ENCODE measurements at regions not wholly inside any gene's neighbourhood (a gene's known extent, or its start where the extent isn't known, plus 50 kb on each side); places are given as distances from the start of the nearest gene placed in this dataset.

- no peak for DNase-seq (ENCODE audit: low read depth)
These were observed 457.1 kb upstream of the TENM4 start for GRCh38 chr11:79897896-79898295.

DNA sequence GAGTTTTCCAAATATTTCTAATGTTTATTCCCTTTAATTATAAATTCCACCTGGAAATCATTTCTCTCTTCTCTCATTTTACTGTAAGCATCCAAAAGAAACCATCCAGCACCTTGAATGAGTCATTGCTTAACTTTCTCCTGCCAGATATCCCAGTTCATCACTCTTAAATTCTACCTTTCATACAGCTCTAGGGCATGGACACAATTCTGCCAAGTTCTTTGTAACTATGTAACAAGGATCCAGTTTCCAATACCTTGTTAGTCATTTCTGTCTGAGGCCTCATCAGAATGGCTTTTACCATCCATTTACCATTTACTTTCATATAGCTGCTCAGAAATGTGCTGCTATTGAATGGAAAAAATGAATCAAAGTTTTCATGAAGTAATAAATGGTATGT is 455.4 kb upstream of the TENM4 start:
- DNase-seq (ENCODE audit: low read depth): no peak

DNA sequence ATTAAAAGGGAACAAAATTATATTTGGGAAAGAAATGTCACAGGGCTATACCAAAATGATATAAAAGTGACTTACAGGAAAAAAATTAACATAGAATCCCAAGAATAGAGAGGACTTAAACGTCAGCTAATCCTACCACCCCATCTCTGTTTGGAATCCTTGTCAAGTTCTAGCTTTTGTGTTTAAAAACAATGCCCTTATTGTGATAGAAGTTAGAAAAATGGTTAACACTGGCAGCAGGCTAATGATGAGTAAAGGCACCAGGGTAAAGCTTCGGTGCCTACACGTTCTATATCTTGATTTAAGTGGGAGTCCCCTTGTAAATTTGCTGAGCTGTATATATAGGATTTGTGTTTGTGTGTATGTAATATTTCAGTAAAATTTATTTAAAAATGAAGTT is 453.3 kb upstream of the TENM4 start:
- DNase-seq (ENCODE audit: low read depth): no peak

DNA sequence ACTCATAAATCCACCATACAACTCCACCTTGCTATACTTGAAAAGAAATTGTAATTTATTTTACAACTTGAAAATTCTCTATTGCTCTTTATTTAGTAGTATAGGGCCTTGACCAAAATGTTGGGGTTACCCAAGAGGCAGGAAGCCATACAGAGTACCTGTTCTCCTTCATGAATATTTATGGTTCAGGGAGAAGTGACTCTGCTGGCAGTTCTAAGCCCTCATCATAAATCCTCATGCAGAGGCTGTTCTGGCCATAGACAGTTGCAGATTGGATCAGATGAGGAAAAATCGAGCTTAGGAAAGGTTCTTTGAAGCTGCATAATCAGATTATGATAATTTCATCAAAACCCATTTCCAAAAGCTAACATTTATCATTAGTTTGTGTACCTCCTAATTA is 449.4 kb upstream of the TENM4 start:
- no peak for DNase-seq (ENCODE audit: low read depth)

DNA sequence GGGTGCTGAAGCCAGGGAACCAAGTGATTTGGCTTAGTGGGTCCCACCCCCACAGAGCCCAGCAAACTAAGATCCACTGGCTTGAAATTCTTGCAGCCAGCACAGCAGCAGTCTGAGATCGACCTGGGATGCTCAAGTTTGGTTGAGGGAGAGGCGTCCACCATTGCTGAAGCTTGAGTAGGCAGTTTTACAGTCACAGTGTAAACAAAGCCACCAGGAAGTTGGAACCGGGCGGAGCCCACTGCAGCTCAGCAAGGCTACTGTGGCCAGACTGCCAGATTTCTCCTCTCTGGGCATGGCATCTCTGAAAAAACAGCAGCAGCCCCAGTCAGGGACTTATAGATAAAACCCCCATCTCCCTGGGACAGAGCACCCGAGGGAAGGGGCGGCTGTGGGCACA is 424.1 kb upstream of the TENM4 start:
- DNase-seq (ENCODE audit: low read depth): no peak

DNA sequence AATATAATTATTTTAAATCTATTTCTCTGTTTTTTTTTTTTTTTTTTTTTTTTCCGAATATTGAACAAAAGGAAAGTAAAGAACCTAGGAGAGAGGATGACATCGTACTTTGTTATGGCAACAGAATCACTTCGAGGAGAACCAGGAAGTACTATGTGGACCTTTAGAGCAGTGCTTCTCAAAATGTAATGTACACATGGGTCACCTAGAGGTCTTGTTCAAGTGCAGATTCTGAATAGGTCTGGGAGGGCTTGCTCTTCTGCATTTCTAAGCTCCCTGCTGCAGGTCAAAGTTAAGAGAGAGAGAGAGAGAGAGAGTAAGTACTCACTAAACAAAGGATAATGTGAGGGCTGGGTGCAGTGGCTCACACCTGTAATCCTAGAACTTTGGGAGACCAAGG is 419.5 kb upstream of the TENM4 start:
- DNase-seq (ENCODE audit: low read depth): no peak

GRCh38 chr11:79857377-79858214 is 416.8 kb upstream of the TENM4 start:
- DNase-seq (ENCODE audit: low read depth): no peak

- no peak for DNase-seq (ENCODE audit: low read depth)
These were observed 411.3 kb upstream of the TENM4 start for GRCh38 chr11:79852176-79852575.

GRCh38 chr11:79845002-79845709 is 404.3 kb upstream of the TENM4 start:
- no peak for DNase-seq (ENCODE audit: low read depth)

GRCh38 chr11:79834015-79834414 is 393.2 kb upstream of the TENM4 start:
- DNase-seq (ENCODE audit: low read depth): no peak

- no peak for DNase-seq (ENCODE audit: low read depth)
These were observed 389.6 kb upstream of the TENM4 start for GRCh38 chr11:79830446-79830845.

- no peak for DNase-seq (ENCODE audit: low read depth)
These were observed 389.1 kb upstream of the TENM4 start for GRCh38 chr11:79829891-79830290.

DNA sequence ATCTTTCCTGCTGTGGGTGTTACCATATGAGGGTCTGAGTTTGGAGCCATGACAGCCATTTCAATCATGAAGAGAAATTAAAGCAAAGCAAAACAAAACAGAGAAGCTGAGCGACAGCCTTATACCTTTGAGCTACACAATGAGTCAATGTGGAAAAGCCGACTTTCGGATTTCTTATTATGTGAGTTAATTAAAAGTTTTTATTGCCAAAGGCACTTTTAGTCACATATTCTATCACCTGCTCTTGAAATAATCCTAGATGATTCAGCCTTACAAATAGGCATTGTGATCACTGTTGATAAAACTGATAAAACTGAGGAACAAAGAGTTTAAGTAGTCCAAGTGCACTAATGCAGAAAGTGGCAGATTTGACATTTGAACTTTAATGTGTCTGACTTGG is 381.9 kb upstream of the TENM4 start:
- DNase-seq (ENCODE audit: low read depth): no peak

DNA sequence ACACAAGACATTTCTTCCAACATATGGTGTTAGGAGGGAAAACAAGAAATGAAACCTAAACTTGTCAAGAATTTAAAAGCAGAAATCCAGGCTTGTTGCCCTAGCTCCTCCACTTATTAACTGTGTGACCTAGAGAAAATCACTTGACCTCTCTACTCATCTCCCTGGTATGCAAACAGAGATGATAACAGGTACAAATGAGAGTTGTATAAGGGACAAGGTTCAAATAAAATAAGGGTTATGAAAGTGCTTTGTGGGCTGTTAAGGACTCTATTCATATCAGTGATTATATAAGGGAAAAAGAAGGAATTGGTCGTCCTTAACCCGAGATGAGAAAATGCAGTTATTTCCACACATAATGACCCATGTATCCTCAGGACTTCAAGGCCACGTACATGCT is 372.7 kb upstream of the TENM4 start:
- no peak for DNase-seq (ENCODE audit: low read depth)

GRCh38 chr11:79809487-79809886 is 368.7 kb upstream of the TENM4 start:
- no peak for DNase-seq (ENCODE audit: low read depth)

- no peak for DNase-seq (ENCODE audit: low read depth)
These were observed 366.7 kb upstream of the TENM4 start for GRCh38 chr11:79807506-79807905.

DNA sequence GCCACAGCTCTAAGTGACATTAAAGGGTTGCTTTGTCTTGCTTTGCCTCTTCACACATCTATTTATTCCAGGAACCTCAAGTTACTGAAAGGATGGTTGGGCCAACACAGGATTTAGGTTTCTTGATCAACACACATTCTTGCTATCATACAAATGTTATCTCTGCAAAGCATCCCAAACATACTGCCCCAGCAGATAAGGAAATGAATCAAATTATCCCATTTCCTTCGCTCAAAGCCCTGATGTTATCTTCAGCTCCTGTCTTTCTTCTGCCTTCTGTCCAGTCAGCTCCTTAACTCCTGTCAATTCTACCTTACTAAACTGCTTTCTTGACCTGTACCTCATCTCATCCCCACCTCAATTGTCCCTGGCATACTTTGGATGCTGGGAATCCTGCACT is 355.9 kb upstream of the TENM4 start:
- no peak for DNase-seq (ENCODE audit: low read depth)

GRCh38 chr11:79794484-79795393 is 353.9 kb upstream of the TENM4 start:
- no peak for DNase-seq (ENCODE audit: low read depth)

DNA sequence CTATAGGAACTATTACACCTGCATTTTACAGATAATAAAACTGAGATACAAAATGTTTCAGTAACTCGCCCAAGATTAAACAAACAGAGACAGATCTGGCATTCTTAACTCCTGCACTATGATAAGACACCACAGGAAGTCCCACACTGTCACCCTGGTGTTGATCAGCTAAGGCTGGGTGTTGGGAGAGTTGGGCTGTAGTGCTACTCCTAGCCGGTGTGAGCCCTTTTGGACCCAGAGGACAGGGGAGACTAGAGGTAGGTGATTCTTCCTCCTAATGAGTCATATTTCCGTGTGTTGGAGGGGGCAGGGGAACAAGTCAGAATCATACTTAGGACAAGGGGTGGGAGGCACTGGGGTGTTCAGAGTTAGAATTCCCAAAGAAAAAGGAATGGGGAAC is 353.2 kb upstream of the TENM4 start:
- DNase-seq (ENCODE audit: low read depth): no peak

DNA sequence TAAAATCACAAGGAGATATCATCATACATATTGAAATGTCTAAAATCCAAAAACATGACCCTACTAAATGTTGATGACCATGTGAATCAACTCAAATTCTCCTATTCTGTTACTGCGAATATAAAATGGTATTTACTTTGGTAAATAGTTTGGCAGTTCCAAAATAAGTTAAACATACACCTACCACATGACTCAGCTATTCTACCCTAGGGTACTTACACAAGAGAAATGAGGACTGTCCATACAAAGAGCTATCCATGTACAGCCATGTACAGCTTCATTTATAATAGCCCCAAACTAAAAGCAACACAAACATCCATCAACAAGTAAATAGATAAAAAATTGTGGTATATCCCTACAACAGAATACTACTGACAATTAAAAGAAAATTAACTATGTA is 346.1 kb upstream of the TENM4 start:
- no peak for DNase-seq (ENCODE audit: low read depth)

- no peak for DNase-seq (ENCODE audit: low read depth)
These were observed 343.0 kb upstream of the TENM4 start for GRCh38 chr11:79783833-79784232.

GRCh38 chr11:79768343-79768742 is 327.5 kb upstream of the TENM4 start:
- DNase-seq (ENCODE audit: low read depth): no peak
